ENCODE measurements at regions not wholly inside any gene's neighbourhood (a gene's known extent, or its start where the extent isn't known, plus 50 kb on each side); places are given as distances from the start of the nearest gene placed in this dataset.

DNA sequence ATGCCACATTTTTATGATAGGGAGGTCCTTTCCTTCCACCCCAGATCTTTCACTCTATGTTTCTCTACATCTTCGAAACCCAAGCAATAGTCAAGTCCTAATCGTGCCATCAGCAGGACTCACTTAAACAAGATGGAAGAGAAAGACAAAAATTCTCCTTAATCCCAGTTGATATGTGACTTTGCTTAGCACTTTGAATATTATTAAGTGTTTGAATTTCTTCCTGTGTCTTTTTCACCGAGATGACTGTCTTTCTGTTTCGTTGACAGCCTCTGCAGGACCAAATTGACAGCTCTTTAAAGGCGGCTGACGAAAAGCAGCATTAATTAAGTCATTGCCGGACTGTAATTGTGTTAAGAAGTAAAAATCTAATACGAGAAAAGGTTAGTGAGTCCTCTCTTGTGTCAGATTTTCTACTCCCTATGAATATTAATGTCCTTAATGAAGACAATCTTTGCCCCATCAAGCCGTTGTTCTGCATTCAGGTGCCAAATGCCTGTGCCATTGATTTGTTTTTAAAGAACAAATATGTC lies 208.8 kb upstream of the TSHZ2 start:
- no peak overlapping the region for H3K4me3 ChIP-seq (ENCODE audit: low read depth, low read length)
- DNase-seq (ENCODE audit: low read depth), result no peak
- TF ChIP-seq, protein P1, sequence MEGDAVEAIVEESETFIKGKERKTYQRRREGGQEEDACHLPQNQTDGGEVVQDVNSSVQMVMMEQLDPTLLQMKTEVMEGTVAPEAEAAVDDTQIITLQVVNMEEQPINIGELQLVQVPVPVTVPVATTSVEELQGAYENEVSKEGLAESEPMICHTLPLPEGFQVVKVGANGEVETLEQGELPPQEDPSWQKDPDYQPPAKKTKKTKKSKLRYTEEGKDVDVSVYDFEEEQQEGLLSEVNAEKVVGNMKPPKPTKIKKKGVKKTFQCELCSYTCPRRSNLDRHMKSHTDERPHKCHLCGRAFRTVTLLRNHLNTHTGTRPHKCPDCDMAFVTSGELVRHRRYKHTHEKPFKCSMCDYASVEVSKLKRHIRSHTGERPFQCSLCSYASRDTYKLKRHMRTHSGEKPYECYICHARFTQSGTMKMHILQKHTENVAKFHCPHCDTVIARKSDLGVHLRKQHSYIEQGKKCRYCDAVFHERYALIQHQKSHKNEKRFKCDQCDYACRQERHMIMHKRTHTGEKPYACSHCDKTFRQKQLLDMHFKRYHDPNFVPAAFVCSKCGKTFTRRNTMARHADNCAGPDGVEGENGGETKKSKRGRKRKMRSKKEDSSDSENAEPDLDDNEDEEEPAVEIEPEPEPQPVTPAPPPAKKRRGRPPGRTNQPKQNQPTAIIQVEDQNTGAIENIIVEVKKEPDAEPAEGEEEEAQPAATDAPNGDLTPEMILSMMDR (IDR thresholded peaks at IDR 0.05; ENCODE audit: insufficient read depth, low read depth, low read length), result no peak

- TF ChIP-seq, protein P1 (IDR thresholded peaks at IDR 0.05; ENCODE audit: insufficient read depth, low read depth, low read length), result no peak
- H3K4me3 ChIP-seq (ENCODE audit: low read depth, low read length), result no peak overlapping the region
- DNase-seq (ENCODE audit: low read depth), result no peak
Observed at GRCh38 chr20:52761867-52762266, 210.3 kb upstream of the TSHZ2 start.

DNA sequence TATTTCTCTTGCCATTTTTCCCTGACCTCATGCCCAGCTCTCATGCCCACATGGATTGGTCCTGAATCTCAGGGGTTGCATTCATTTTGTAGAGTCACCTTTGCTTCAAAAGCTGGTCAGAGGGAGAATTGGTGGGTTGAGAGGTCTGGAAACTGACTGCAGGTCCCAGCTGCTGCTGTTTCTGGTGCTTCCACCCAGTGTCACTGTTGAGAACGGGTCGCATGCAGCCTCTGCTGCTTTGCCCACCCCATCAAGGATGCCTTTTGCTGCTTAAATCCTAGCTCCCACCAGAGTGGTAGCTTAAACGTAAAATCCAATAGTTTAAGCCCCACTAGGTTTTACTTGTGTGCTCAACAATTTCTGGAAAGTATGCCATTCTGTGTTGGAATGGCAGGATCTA lies 211.4 kb upstream of the TSHZ2 start:
- H3K4me3 ChIP-seq (ENCODE audit: low read depth, low read length), result no peak overlapping the region
- TF ChIP-seq, protein P1 (IDR thresholded peaks at IDR 0.05; ENCODE audit: insufficient read depth, low read depth, low read length), result no peak

DNA sequence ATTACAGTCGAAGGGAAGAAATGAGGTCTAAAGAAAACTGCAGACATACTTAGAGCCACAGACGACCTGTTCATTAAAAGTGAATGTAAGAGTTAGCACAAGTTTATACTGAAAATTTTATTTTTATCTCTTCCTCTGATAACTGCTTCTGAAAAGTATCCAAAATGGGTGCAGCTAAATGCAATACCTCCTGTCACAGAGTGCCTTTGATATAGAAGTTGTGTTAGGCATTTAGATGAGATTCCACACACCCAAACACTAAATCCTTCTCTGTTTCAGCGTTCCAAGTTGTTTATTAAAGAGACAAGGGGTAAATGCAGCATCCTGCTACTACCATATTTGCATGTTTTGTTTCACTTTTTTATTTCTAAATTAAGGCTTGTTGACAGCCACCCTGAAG lies 214.7 kb upstream of the TSHZ2 start:
- DNase-seq (ENCODE audit: low read depth), result no peak
- TF ChIP-seq, protein P1 (IDR thresholded peaks at IDR 0.05; ENCODE audit: insufficient read depth, low read depth, low read length), result no peak
- no peak overlapping the region for H3K4me3 ChIP-seq (ENCODE audit: low read depth, low read length)

More for the DNA sequence above, 211.4 kb upstream of the TSHZ2 start:
- DNase-seq (ENCODE audit: low read depth), result no peak

DNA sequence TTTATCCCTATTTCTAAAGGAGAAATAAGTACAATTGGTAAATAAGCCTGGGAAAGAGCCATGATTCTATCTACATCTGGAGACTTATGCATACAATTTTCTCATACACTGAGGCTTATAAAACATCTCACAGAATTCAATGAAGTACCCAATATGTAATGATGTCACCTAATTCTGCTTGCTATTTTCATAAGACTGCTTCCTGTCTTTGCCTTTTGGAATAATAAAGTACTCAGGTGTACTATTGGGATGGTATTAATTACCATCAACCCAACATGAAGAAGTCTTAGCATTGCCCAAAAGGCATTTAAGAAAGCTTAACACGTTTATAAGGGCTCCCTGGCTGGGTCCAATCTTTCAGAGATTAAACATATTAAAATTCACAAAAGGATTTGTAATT lies 216.4 kb upstream of the TSHZ2 start:
- DNase-seq (ENCODE audit: low read depth), result no peak
- no peak overlapping the region for H3K4me3 ChIP-seq (ENCODE audit: low read depth, low read length)
- TF ChIP-seq, protein P1 (IDR thresholded peaks at IDR 0.05; ENCODE audit: insufficient read depth, low read depth, low read length), result no peak

GRCh38 chr20:52754366-52754765 lies 217.8 kb upstream of the TSHZ2 start:
- H3K4me3 ChIP-seq (ENCODE audit: low read depth, low read length), result no peak overlapping the region
- TF ChIP-seq, protein P1 (IDR thresholded peaks at IDR 0.05; ENCODE audit: insufficient read depth, low read depth, low read length), result no peak
- peak; percentile 2 for DNase-seq (ENCODE audit: low read depth)

DNA sequence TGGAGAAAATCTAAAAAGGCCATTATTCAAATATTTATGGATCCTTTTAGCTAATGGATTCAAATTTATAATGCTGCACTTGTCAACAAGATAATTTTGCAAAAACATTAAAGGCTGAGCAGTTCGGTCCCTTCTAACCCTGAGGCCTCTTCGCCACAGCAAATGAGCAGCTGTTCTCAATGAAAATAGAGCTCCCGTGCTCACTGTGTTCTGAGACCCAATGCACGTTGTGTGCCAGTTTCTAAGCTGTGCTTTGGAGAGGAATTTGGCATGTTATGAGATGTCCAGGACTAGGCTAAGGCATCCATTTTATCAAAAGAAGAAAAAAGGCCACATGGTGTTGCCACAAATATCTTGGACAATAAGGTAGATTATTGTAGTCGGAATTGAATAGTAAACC lies 220.1 kb upstream of the TSHZ2 start:
- no peak overlapping the region for H3K4me3 ChIP-seq (ENCODE audit: low read depth, low read length)
- TF ChIP-seq, protein P1 (IDR thresholded peaks at IDR 0.05; ENCODE audit: insufficient read depth, low read depth, low read length), result no peak
- no peak for DNase-seq (ENCODE audit: low read depth)
